ENCODE measurements at regions not wholly inside any gene's neighbourhood (a gene's known extent, or its start where the extent isn't known, plus 50 kb on each side); places are given as distances from the start of the nearest gene placed in this dataset.
"Not testable (repeated sequence)": the region's sequence is repeated elsewhere in the genome, so short reads cannot be mapped to it uniquely, and the experiment has no call there.

GRCh38 chrX:1094566-1095333 is 117.7 kb downstream of the CRLF2 start:
- no peaks in the 10 kb centered on the region for H3K36me3 ChIP-seq (ENCODE audit: control insufficient read depth, insufficient read depth, low read length)
- no peak overlapping the region for H3K4me2 ChIP-seq (ENCODE audit: low read length)
- no peaks in the 10 kb centered on the region for H3K79me2 ChIP-seq
- H3K27me3 ChIP-seq (ENCODE audit: control insufficient read depth, insufficient read depth, low read length), result no peaks in the 10 kb centered on the region
- H3K27ac ChIP-seq, result no peak overlapping the region
- no peaks in the 10 kb centered on the region for H3K9me3 ChIP-seq (ENCODE audit: control insufficient read depth, low read length)
- H3K4me3 ChIP-seq (ENCODE audit: low read depth, low read length), result no peak overlapping the region
- TF ChIP-seq CTCF (IDR thresholded peaks at IDR 0.05), result no peak
- H2AFZ ChIP-seq, result no peak overlapping the region
- H3K9ac ChIP-seq, result no peak overlapping the region
- no peaks in the 10 kb centered on the region for H3K4me1 ChIP-seq

- no peak overlapping the region for H3K4me3 ChIP-seq (ENCODE audit: low read depth, low read length)
- no peak overlapping the region for H3K4me2 ChIP-seq (ENCODE audit: low read length)
- H2AFZ ChIP-seq, result no peak overlapping the region
- H3K27ac ChIP-seq, result no peak overlapping the region
- no peaks in the 10 kb centered on the region for H3K36me3 ChIP-seq (ENCODE audit: control insufficient read depth, insufficient read depth, low read length)
- H3K4me1 ChIP-seq, result no peaks in the 10 kb centered on the region
- TF ChIP-seq CTCF (IDR thresholded peaks at IDR 0.05), result no peak
- H3K9me3 ChIP-seq (ENCODE audit: control insufficient read depth, low read length), result no peaks in the 10 kb centered on the region
- no peaks in the 10 kb centered on the region for H3K79me2 ChIP-seq
- no peaks in the 10 kb centered on the region for H3K27me3 ChIP-seq (ENCODE audit: control insufficient read depth, insufficient read depth, low read length)
- H3K9ac ChIP-seq, result no peak overlapping the region
Measured at GRCh38 chrX:1093586-1094421, 118.6 kb downstream of the CRLF2 start.

- Histone ChIP-seq H2AFZ (no peak overlapping the region), H3K4me3 (ENCODE audit: low read depth, low read length) (no peak overlapping the region), H3K4me2 (ENCODE audit: low read length) (no peak overlapping the region), H3K9me3 (ENCODE audit: control insufficient read depth, low read length) (no peaks in the 10 kb centered on the region), H3K27me3 (ENCODE audit: control insufficient read depth, insufficient read depth, low read length) (no peaks in the 10 kb centered on the region), H3K79me2 (no peaks in the 10 kb centered on the region), H3K4me1 (no peaks in the 10 kb centered on the region), H3K27ac (no peak overlapping the region), H3K9ac (no peak overlapping the region), H3K36me3 (ENCODE audit: control insufficient read depth, insufficient read depth, low read length) (no peaks in the 10 kb centered on the region)
- no peak for TF ChIP-seq CTCF (IDR thresholded peaks at IDR 0.05)
Measured at GRCh38 chrX:1093121-1093520, 119.3 kb downstream of the CRLF2 start.

GRCh38 chrX:1086444-1087409 is 125.7 kb downstream of the CRLF2 start:
- no peaks in the 10 kb centered on the region for H3K4me1 ChIP-seq
- no peak overlapping the region for H3K27ac ChIP-seq
- no peak overlapping the region for H2AFZ ChIP-seq
- no peak overlapping the region for H3K9ac ChIP-seq
- no peaks in the 10 kb centered on the region for H3K9me3 ChIP-seq (ENCODE audit: control insufficient read depth, low read length)
- no peaks in the 10 kb centered on the region for H3K27me3 ChIP-seq (ENCODE audit: control insufficient read depth, insufficient read depth, low read length)
- no peak overlapping the region for H3K4me3 ChIP-seq (ENCODE audit: low read depth, low read length)
- H3K4me2 ChIP-seq (ENCODE audit: low read length), result no peak overlapping the region
- no peaks in the 10 kb centered on the region for H3K36me3 ChIP-seq (ENCODE audit: control insufficient read depth, insufficient read depth, low read length)
- H3K79me2 ChIP-seq, result no peaks in the 10 kb centered on the region
- no peak for TF ChIP-seq CTCF (IDR thresholded peaks at IDR 0.05)

- not testable (repeated sequence) for H3K36me3 ChIP-seq (ENCODE audit: control insufficient read depth, insufficient read depth, low read length); H3K9me3 ChIP-seq (ENCODE audit: control insufficient read depth, low read length); H3K4me2 ChIP-seq (ENCODE audit: low read length); H3K27me3 ChIP-seq (ENCODE audit: control insufficient read depth, insufficient read depth, low read length); H3K4me1 ChIP-seq; H3K27ac ChIP-seq; H3K4me3 ChIP-seq (ENCODE audit: low read depth, low read length); H3K79me2 ChIP-seq; H3K9ac ChIP-seq; H2AFZ ChIP-seq
Measured at GRCh38 chrX:1085871-1086270, 126.6 kb downstream of the CRLF2 start.

All from parathyroid adenoma (tissue), 2 donors.